NCI-H1092 treated with DMSO at 0.1 percent for 48 hours (cell line): ENCODE measurements at regions not wholly inside any gene's neighbourhood (a gene's known extent, or its start where the extent isn't known, plus 50 kb on each side); places are given as distances from the start of the nearest gene placed in this dataset.

Source experiments
- DNase-seq: peaks from one replicate; lab custom pipeline; 2025; lab: John Stamatoyannopoulos, UW

DNA sequence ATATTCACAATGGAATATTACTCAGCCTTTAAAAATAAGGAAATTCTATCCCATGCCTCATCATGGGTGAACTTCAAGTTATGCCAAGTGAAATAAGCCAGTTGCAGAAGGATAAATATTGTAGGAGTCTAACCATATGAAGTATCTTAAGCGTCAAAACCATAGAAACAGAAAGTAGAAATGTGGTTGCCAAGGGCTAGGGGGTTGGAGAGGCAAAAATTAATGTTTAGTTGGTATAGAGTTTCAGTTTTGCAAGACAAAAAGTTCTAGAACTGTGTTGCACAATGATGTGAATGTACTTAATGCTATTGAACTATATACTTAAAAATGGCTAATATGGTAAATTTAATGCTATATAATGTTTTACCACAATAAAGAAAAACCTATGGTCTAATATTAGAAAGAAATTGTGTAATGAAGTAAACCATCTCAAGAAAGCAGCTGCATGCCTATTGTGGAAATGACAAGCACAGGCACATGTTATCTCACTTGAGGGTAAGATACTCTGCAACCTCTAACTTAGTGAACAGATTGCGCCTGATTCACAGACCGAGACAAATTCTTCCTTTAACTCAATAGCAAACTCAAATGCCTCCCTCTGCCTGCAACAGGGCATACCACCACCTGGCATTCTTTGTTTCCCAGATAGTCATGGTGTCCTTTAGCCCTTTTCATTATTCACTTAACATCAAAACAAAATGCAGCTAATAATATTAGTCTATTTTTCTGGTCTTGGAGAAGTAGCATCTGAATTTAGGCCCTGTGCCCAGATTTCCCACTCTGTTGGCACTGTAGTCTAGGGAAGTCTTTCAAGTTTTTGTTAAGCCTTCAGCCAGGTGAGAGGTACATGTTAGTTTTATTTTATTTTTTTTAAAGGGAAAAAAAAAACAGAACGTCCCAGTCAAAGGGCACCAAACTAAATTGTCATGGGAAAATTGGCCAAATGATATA is 80.2 kb upstream of the ACP3 start:
- DNase-seq: no peak

DNA sequence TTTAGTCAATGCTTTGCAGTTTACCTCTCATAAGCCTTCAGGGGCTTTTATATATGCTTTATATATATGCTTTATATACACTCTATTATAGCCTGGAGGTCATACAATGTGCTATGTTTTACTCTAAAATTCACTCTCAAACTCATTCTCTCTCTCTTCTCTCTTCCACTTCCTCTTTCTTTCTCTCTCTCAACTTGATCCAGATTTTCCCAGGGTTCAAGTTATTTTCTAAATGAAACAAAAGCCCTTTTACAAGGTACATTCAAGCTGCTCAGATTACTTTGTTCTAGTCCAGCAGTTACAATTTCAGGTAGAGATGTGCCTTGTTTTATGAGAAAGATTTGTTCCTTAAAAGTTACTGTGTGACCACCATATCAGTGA is 79.6 kb upstream of the ACP3 start:
- no peak for DNase-seq

DNA sequence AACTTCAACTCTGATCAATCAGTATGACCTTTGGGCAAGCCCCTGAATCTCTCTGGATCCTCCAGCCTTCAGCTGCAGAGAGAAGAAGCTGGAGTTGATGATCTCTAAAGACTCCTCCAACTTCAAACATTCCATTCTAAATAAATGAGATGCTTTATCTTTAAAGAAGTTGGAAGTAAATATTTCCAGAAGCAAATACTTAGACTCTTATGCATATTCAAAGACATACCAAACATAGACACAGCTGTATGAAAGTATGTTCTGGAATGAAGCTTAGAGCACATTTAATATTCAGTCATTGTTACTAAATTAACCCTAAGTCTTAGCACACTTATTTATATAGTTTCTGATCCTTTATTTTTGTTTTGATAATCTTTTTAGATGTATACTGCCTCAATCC is 77.6 kb upstream of the ACP3 start:
- DNase-seq: no peak

DNA sequence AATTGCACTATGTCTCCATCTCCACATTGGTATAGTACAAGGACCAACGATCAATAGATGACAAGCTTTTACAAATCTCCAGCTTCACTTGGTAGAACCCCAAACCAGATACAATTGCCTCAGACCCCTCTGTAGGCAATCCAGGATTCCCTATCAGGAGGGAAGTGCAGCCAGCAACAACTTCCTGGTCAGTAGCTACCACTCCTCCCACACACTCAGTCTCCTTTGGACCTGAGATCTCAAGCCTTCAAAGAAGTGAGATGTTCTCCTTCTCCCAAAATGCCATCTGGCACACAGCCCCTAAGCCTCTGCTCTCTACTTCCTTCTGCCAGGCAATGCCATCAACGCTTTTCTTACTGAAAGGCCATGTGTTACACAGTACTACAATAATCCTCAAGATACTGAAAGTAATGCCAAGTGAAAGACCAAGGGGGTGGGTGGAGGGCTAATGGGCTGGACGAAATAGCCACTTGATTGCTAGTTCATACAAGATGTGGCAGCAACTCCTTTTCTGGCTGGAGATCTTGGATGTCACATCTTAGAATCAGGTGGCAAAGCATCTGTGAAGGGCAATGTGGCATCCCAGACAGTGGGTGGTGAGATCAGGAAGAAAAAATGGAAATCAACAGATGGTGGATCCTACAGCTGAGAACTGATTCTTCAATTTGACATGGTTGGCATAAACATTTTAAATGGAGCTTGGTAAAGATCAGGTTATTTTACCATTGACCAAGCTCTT is 75.3 kb upstream of the ACP3 start:
- DNase-seq: no peak

DNA sequence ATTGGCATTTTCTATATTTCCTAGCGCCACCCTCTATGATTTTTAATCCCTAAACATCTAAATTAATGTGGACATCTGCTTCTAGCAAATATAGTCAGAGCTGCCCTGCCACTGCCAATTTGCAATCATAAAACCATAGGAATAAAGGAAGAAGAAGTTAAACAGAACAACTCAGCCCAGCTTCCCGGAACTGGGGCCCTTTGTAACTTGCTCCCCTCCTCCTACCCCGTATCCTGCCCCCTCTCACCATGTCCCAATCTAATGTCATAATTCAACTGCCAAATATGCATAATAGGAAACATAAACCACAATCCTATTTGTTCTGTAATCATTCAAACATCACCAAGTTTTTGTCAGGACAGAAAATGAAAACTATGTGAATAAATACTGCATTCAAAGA is 74.4 kb upstream of the ACP3 start:
- DNase-seq: no peak

DNA sequence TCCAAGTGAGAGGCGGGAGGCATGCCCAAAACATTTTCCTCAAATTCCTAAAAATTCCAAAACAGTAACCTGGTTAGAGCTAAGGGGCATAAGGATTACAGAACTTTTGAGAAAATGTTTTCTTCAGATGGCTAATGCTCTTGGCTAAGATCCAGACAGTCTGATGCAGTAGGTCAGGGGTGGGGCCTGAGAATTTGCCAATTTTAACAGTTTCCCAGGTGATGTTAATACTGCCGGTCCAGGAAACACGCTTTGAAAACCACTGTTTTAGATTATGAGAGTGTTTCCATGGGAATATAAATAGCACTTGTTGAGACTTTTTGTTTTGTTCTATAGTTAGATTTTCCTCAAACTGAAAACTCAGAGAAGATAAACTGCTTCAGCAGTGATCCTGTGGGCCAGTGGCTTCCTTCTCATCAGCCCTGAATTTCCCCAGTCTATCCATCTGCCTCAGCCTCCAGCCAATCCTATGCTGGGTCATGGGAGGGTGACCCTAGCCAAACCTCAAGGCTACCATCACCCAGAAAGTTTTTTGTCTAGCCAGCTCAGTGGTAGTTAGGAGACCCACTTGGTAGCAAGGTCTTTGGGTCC is 71.6 kb upstream of the ACP3 start:
- DNase-seq: no peak

DNA sequence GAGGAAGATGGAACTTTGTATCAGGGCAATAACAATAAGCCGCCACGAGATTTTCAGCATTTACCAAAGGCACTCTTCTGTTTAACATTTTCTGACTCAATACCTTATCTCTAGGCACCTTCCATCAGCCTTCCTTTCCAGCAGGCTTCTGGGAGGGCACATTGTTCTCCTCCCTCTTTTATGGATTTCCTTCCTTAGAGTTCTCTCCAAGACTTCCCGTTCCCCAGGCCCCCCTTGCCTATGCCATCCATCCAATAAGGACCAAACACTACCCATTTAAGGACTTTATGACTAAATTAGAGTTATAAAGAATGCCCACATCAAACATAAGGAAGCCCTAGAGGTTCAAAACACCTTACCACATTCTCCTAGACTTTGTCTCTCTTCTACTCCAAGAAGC is 71.0 kb upstream of the ACP3 start:
- DNase-seq: no peak

DNA sequence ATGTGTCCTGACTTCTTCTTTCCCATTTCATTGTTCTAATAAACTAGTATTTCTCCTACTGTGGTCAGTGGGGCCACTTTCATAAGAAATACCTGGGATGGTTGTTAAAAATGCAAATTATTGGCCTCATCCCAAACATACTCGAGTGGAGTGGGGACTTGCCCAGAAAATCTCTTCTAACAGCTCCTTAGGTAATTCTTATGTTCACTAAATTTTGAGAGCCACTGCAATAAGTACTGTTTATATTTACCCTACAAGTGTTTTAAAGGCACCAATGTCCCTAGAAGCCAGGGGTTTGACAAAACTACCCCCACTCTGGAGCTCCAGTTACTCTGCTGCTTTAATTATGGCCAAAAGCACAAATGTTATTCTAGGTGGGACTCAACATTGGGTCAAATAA is 70.0 kb upstream of the ACP3 start:
- no peak for DNase-seq

DNA sequence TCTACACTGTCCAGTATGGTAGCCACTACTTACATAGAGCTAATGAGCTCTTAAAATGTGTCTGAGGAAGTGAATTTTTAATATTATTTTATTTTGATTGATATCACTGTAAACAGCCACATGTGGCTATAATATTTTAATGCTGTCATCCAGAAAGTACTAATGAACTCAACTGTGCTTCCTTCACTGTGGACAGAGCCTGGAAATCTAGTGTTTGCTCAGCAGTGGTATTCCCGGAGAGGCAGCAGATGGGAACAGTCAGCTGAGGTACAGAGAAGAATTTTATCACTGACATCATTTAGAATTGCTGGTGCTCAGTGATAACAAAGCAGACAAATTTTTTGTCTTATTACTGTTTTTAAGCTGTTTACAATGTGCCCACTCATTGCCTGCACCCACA is 68.7 kb upstream of the ACP3 start:
- DNase-seq: no peak

DNA sequence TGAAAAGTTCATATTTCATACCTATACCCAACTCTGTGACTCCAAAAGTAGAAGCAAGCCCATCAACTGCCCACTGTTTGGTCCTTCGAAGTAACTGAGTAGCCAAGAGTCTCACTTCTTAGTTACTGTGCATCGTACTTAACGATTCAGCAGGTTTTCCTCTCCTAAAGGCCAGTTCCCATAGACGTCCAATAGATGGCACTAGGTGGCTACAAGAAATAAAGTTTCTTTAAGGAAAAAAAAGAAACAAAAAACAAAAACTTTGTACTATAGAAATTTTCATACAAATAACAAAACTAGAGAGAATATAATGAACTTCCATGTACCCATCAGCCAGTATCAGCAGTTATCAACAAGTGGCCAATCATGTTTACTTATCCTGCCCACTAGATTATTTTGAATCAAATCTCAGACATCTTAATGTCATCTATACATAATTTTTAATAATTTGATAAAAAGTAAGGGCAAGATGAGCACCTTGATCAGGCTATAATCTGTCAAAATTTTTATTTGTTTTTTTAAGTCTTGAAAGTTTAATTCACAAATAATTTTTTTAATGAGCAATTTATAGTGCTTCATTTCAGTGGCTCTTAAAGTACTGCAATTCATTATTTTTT is 63.8 kb upstream of the ACP3 start:
- DNase-seq: peak; percentile 13

DNA sequence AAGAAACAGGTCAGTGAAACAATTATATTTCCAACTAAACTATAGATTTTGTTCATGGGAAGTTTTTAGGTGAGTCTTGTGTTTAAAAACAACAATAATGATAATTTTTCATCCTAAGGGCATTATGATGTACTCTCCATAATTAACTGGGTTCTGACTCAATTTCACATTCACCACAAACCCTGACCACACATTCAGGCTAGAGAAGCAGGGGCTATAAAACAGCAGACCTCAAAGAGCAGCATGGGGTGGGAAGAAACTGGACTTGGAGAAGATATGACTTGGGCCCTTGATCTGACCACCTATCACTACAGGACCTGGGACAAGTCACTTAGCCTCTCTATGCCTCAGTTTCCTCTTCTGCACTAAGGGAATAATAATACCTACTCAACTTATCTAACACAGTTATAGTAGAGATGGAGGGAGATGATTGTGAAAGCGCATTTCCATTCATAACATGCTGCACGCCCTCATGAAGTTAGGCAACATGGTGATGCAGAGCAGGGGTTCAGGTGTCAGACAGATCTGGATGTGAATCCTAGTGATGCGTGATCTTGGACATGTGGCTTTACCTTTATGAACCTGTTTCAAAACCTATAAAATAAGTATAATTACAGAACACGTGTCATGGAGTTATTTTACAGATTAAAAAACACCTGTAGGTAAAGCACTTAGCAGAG is 63.0 kb upstream of the ACP3 start:
- no peak for DNase-seq

DNA sequence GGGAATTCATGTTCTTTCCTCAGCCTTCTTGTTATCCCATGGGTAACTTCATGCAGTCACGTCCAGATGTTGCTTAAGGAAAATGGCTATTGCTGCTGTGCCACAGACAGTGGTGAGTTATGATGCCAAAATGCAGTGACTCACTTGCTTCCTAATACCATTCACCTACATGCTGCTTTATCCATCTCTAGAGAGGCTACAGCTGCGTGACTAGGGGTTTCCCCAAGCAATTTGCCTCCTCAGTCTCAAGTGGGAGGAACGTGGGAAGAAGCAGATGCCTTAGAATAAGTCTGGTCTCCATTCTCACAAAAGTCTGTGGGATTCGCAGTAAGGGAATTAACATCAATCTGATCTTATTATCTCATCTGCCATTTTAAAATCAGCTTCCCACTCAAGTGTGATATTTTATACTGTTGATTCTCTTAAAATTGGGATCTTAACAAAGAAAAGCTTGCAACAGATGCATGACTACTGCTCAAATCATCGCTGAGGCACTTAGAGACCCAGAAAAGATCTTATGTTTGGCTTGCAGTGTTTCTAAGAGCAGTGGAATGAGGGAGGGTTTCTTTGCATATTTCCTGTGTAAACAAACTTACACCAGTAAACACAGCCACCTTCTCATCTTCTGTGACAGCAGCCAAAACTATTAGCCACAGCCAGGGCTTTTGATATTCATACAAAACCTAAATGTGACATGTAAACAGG is 62.0 kb upstream of the ACP3 start:
- DNase-seq: no peak

DNA sequence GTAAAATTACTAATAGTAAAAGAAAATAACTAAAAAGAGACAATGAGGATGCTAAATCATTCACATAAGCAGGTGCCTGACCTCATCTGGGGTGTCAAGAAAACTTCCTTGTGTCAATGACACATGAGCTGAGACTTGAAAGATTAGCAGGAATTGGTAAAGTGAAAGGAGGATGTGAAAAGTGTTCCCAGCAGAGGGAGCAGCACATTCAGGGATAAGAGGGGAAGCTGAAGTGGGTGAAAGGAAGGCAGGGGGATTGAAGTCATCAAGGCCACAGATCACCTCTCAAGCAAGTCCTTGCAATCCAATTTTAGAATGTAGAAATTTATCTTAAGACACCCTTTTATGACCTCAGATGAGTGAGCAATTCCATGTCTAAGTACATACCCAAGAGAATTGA is 60.2 kb upstream of the ACP3 start:
- peak; percentile 32 for DNase-seq

DNA sequence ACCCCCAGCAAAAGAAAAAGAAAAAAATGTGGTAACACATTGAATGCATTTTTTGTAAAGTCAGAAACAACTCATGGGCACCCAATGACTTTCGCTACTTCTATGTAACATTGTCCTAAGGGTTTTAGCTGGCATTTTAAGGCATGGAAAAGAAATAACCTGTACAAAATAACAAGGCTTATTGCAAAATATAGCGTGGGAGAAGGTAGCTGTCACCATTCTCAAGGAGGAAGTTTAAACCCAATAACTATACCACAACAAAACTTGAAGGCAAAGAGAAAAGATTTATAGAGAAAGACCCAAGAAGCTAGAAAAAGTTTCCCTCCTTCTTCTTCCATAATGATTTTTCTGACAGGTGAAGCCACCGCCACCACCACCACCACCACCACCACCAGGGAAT is 55.7 kb upstream of the ACP3 start:
- no peak for DNase-seq

DNA sequence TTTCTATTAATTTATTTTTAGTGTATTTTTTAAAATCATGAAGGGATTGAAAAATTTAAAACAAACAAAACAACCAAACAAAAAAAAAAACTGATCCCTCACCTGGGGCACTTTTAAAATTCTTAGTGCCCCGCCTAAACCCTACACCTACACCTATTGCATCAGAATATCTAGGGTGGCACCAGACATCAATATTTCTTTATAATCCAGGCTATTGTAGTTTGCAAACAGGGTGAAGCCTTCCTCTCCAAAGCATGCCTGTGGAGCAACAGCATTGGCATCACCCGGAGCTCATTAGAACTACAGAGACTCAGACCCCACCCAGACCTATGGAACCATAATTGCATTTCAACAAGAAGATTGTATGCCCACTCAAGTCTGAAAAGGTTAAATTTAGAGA is 54.9 kb upstream of the ACP3 start:
- DNase-seq: no peak

DNA sequence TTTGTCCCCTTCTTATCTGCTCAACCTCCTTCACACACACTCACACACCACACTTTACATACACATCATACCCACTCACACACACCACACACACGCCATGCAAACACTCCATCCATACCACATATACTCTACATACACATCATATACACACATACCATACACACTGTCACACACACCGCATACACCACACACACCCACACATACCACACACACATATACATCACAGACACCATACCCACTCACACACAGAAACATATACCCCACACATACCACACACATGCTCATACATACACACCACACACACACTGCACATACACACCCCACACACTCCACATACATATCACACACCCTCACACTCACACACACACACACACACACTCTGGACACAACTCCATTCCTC is 54.3 kb upstream of the ACP3 start:
- DNase-seq: no peak

DNA sequence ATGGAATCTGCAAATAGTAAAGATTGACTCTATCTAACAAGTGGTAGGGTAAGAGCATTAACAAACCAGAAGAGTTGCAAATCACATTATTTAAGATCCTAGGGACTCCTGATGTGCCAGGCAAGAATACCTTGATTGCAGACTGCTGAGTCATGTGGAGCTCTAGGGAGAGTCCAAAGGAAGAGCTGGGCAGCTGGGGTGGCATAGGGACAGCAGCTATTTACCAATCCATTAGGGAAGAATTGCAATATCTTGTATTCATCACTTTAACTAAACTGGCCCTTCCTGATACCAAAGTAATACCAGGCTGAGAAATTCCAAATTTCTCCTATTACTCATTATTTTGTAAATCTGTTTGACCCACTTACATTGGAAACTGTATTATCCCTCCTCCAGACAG is 52.2 kb upstream of the ACP3 start:
- DNase-seq: no peak

DNA sequence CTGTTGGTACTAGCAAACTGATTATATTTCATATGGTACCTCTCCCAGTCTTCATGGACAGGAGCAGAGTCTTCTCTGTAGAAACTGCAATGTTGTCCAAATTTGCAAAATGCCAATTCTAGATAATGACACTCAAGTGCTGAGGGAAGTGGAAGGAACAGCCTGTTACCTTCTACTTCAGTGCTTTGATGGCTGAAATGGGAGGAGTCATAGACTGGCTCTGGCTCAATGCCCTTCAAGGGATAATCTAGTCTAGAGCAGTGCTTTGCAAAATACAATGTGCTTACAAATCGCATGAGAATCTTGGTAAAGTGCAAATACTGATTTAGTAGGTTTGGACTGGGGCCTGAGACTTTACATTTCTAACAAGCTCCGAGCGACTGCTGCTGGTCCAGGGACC is 51.7 kb upstream of the ACP3 start:
- DNase-seq: no peak

DNA sequence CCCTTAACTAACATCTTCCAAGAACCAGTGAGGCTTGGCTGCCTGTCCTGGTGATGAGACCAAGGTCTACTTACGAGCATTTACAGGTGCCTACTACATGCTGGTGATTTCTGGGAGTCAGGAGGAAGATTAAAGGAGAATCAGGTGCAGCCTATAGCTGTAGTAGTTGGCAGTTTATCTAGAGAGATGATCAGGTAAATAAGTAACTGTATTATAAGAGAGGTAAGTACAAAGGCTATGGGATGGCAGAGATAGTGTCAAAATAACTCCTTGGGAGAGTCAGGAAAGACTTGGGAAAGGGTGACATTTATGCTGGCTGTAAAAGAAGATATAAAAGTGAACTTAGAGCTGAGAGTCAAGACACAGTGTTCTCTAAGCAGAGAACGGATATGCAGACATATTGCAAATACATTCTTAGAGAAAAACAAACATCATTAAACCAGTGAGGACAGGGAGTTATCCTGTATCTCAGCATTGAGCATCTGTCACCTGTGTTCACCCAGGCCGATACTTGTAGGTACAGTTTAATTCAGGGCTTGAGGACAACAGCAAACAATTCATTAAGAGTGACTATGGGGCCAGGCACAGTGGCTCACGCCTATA is 49.7 kb upstream of the ACP3 start:
- no peak for DNase-seq
